ENCODE measurements at regions not wholly inside any gene's neighbourhood (a gene's known extent, or its start where the extent isn't known, plus 50 kb on each side); places are given as distances from the start of the nearest gene placed in this dataset.

DNA sequence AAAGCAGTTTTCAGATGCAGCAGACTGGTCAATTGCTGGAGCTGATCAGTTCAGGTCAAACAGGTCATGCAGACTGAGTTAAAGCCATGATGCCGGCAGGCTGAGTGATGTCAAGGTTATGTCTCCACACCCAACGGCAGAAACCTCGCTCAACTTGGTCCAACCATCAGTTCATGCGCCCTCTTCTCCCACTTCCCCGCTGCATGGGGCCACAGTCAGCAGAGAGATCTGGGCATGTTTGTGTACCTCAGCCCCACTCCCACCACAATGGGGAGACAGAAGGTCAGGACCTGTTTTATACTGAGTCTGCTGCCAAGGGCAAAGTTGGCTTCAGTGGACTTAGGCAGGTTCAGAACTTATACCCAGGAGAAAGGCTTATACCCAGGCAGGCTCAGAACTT, 118.7 kb downstream of the TRIM29 start:
- DNase-seq (ENCODE audit: low read depth), result no peak
- H3K4me3 ChIP-seq (ENCODE audit: low read length), result no peak overlapping the region
- TF ChIP-seq, protein P1, sequence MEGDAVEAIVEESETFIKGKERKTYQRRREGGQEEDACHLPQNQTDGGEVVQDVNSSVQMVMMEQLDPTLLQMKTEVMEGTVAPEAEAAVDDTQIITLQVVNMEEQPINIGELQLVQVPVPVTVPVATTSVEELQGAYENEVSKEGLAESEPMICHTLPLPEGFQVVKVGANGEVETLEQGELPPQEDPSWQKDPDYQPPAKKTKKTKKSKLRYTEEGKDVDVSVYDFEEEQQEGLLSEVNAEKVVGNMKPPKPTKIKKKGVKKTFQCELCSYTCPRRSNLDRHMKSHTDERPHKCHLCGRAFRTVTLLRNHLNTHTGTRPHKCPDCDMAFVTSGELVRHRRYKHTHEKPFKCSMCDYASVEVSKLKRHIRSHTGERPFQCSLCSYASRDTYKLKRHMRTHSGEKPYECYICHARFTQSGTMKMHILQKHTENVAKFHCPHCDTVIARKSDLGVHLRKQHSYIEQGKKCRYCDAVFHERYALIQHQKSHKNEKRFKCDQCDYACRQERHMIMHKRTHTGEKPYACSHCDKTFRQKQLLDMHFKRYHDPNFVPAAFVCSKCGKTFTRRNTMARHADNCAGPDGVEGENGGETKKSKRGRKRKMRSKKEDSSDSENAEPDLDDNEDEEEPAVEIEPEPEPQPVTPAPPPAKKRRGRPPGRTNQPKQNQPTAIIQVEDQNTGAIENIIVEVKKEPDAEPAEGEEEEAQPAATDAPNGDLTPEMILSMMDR (conservative IDR thresholded peaks at IDR 0.05; ENCODE audit: low read depth, low read length), result no peak

DNA sequence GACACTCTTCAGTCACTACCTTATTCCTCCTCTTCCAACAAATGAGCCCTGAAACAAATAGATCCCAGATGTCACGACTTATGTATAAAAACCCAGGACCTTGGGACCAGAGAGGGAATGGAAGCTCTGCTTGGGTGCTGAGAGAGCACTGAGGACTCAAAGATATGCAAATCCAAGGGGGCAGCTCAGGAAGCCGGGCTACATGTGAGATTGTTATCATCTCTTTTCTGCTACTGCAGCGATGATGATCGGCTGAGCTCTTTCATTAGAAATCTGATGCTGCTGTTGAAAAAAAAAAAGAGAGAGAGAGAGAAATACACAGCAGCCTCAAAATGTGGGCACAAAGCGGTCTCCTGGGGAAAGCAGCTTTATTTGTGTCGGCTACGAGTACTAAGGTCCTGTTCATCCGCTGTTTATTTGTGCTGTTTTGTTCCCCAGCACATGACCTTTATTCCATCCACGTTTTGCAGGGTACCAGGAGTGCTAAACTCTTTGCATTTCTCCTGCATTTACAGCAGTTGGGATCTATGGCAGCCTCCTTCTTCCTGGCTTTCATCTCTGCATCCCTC, 120.2 kb downstream of the TRIM29 start:
- TF ChIP-seq, protein P1 (conservative IDR thresholded peaks at IDR 0.05; ENCODE audit: low read depth, low read length), result no peak
- no peak overlapping the region for H3K4me3 ChIP-seq (ENCODE audit: low read length)
- DNase-seq (ENCODE audit: low read depth), result no peak

DNA sequence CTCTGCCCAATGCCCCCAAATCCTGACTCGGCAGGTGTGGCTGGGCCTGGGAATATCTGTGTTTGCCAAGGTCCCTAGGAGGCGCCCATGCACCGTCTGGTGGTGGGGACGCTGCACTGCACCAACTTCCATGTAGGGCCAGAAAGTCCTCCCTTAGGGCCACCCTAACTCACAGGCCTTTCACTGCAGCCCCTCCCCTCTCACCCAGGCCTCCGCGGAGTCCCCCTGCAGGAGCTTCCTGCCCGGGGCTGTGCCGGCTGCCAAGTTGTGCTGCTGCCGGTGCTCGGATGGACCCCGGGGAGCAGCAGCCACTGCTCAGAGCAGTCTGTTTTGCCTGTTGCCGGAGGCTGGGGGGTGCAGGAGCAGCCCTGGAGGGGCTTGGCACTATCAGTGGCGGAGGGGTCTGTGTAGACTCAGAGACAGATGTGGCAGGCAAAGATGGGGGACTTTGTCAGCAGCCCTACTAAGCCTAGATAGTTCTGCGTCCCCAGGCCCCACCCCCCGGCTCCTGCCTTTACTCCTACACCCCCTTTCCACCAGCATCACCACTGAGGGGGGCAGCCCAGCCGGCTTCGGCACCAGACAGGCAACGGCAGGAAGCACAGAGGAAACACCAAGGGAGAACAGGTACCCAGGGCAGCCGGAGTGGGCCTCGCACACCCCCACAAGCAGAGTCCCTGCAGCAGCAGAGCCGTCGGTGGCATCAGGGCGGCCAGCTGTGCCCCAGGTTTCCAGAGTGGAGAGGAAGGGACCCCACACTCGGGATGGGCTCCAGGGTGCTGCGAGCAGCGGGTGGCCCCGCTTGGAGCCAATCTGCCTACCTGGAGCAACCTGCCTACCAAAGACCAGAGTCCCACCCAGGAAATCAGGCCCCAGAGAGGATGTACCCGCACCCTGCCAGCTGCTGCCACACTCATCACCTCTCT, 124.3 kb downstream of the TRIM29 start:
- DNase-seq (ENCODE audit: low read depth), result no peak
- TF ChIP-seq, protein P1 (conservative IDR thresholded peaks at IDR 0.05; ENCODE audit: low read depth, low read length), result peak; percentile 84

DNA sequence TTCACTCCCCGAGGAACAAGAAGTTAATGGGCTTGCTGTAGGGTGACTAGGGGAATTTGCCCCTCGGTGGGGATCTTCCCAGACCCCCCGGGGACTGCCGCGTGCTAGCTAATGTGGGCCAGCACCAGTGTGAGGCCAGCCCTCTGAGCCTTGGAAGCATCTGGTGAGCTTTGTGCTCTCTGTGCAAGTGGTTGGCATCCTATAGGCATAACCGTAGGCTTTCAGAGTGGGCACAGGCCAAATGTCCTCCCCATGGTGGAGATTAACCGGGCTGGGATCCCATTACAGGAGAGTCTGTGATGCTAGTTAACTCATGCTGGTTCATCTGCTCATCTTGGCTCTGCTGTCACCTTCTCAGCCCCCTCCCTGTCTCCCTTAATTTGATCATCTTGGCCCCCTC, 125.7 kb downstream of the TRIM29 start:
- DNase-seq (ENCODE audit: low read depth), result no peak
- no peak overlapping the region for H3K4me3 ChIP-seq (ENCODE audit: low read length)
- TF ChIP-seq, protein P1 (conservative IDR thresholded peaks at IDR 0.05; ENCODE audit: low read depth, low read length), result no peak

More for the DNA sequence above, 124.3 kb downstream of the TRIM29 start:
- H3K4me3 ChIP-seq (ENCODE audit: low read length), result no peak overlapping the region

DNA sequence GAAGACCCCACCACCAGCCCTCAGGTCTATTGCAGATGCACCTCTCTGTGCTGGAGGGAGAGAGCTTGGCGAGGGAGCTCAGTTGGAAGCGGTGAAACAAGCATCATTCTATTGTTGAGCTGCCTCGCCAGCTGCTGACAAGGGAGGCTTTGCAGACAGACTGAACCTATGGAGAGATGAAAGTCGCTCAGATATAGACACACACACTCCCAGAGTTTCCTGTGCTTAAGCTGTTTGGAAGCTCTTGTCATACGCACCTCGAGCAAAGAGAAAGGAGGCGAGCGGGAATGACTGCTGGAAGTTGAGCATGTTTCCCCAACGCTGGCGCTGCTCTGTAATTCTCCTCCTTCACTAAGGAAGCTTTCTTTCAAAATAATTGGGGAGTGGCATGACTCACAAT, 126.1 kb downstream of the TRIM29 start:
- no peak for DNase-seq (ENCODE audit: low read depth)
- TF ChIP-seq, protein P1 (conservative IDR thresholded peaks at IDR 0.05; ENCODE audit: low read depth, low read length), result no peak
- no peak overlapping the region for H3K4me3 ChIP-seq (ENCODE audit: low read length)

DNA sequence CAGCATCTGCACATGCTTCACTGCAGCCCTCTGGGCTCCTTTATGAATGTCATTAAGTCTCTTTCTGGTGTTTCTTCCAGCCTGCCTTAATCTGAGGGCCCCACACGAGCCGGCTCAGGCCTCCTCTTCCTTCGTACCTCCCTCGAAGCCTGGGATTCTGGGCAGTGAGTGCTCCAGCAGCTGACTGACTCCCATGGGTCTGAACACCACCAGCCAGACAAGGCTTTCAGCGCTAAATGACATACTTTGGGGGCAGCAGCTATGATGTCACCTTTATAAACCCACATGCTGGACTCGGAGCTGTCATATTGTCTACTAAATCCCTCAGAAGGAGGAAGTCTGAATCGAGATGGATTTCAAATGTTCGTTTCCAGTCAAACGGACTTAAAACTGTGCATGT, 127.1 kb downstream of the TRIM29 start:
- H3K4me3 ChIP-seq (ENCODE audit: low read length), result no peak overlapping the region
- TF ChIP-seq, protein P1 (conservative IDR thresholded peaks at IDR 0.05; ENCODE audit: low read depth, low read length), result no peak
- no peak for DNase-seq (ENCODE audit: low read depth)

DNA sequence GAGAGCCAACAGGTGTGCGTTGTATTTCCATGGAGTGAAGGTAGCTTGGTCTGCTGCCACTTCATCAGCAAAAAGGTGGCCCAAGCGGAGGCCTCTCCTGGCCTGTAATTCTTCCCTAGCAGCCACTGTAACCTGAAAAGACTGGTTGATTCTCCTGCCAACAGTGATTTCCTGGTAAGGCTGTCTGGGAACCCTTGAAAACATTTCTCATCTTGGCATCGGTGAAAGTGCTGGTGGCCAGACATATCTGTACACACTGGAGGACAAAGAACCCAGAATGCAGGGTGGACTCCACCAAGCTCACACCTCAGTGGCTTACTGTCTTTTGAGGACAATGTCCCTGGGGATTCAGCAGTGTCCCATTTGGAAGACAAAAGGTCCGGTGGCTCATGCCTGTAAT, 128.0 kb downstream of the TRIM29 start:
- no peak overlapping the region for H3K4me3 ChIP-seq (ENCODE audit: low read length)
- DNase-seq (ENCODE audit: low read depth), result no peak
- TF ChIP-seq, protein P1 (conservative IDR thresholded peaks at IDR 0.05; ENCODE audit: low read depth, low read length), result no peak

Data from retinal pigment epithelial cell (primary cell).